ENCODE measurements at regions not wholly inside any gene's neighbourhood (a gene's known extent, or its start where the extent isn't known, plus 50 kb on each side); places are given as distances from the start of the nearest gene placed in this dataset.

- no peak for TF ChIP-seq CTCF (conservative IDR thresholded peaks at IDR 0.05; ENCODE audit: low read depth, low read length)
- TF ChIP-seq POLR2A (IDR thresholded peaks at IDR 0.05; ENCODE audit: low read depth, low read length), result no peak
- TF ChIP-seq, protein P1, sequence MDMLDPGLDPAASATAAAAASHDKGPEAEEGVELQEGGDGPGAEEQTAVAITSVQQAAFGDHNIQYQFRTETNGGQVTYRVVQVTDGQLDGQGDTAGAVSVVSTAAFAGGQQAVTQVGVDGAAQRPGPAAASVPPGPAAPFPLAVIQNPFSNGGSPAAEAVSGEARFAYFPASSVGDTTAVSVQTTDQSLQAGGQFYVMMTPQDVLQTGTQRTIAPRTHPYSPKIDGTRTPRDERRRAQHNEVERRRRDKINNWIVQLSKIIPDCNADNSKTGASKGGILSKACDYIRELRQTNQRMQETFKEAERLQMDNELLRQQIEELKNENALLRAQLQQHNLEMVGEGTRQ (IDR thresholded peaks at IDR 0.05; ENCODE audit: low read depth, low read length), result no peak
- no peak for TF ChIP-seq SMC3 (IDR thresholded peaks at IDR 0.05; ENCODE audit: low read depth, low read length)
- no peak for TF ChIP-seq RCOR1 (IDR thresholded peaks at IDR 0.05; ENCODE audit: insufficient replicate concordance, low read length)
- TF ChIP-seq CHD1 (IDR thresholded peaks at IDR 0.05; ENCODE audit: low read depth, low read length), result no peak
- no peak for TF ChIP-seq MAZ (IDR thresholded peaks at IDR 0.05; ENCODE audit: borderline replicate concordance, low read depth, low read length)
These were observed 151.0 kb downstream of the FAM43A start for GRCh38 chr3:194836661-194837060.

Measured in IMR-90 (cell line).